ENCODE measurements at regions not wholly inside any gene's neighbourhood (a gene's known extent, or its start where the extent isn't known, plus 50 kb on each side); places are given as distances from the start of the nearest gene placed in this dataset.

DNA sequence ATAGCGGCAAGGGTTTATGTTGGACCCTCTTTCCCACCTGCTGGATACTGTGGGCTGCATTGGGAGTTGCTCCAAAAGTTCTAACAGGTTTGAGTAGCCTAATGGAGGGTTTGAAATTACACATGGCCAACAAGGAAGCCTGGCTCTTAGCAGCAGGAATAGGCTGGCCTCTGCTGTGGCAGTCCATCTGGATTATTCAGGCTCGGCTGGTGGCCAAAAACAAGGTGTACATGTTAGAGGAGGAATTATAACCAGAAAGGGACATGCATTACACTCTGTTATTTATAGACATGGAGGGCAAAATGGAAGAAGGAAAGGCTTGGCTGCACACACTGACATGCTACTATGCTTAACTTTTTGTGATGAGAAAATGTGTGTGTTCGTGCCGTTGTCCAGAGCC lies 61.1 kb upstream of the NRXN1 start:
- no peak for TF ChIP-seq CTCF (IDR thresholded peaks at IDR 0.05; ENCODE audit: low read depth, low read length)
- no peak overlapping the region for H3K4me3 ChIP-seq (ENCODE audit: low read depth, low read length)

DNA sequence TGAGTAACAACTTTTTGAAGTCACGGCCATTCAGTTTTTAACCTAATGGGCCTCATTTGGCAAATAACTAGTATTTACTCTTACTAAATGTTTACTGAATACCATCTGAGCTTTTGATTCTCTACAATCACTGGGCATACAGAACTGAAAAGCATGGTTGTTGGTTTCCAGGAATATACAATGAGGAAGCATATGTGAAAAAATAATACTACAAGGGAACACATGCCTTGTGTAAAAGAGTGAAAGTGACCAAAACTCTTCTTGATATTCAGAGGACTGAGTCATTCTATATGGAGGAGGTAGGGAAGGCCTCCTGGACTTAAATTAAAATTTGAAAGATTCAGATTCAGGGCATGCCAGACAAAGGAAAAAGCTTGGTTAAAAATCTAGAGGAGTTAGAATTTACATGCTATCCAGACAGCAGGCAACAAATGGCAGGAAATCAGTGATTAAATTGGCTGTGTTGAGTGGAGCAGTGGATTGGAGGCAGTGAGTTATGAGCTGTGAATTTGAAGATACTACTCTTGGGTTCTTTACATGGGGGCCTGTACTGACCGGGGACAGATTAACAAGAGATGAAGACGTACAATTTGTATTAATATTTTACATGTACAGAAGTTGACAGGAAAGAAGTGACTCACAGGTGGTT lies 53.6 kb upstream of the NRXN1 start:
- TF ChIP-seq CTCF (IDR thresholded peaks at IDR 0.05; ENCODE audit: low read depth, low read length): no peak
- no peak overlapping the region for H3K4me3 ChIP-seq (ENCODE audit: low read depth, low read length)

- no peak overlapping the region for H3K4me3 ChIP-seq (ENCODE audit: low read depth, low read length)
- TF ChIP-seq CTCF (IDR thresholded peaks at IDR 0.05; ENCODE audit: low read depth, low read length): no peak
These were observed 52.8 kb upstream of the NRXN1 start for GRCh38 chr2:51084750-51085149.
